ENCODE measurements at regions not wholly inside any gene's neighbourhood (a gene's known extent, or its start where the extent isn't known, plus 50 kb on each side); places are given as distances from the start of the nearest gene placed in this dataset.

DNA sequence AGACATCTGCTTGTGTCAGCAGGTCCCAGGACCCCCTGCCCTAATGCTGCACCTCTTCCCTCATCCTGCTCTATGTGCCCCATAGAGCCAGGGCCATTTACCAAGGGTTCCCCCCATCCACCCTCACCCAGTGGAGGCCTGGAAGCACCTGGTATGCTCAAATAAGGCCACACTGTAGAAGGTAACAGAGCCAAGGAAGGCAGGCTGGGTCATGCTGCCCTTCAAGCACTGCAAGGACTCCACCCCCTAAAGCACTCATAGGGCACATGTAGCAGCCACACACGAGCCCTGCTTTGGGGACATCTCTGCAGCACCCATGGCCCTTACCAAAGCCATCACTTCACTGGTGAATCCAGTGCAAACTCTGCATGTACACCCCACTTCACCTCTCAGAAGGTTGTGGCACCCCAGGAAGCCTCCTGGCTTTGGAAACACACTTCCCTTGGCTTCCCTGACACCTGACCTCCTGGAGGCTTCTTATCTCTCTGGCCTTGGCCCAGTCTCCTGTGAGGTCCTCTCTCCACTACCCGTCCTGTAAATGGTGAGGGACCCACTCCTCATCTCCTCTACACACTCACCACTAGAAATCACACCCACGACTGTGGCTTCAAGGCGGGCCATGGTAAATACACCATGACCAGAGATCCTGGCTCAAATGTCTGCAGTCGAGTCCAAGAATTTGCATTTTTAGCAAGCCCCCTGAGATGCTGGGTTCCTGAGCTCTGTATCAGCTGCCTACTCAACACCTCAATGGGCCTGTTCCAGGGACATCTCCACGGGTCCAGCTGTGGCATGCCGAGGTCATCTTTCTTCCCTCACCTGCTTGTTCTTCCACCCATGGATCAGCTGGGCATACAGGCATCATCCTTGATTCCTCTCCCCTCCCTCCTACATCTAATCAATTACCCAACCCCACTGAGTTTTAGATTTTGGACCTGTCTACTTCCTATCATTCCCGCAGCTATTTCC, 80.9 kb upstream of the DOCK9 start:
- H3K4me3 ChIP-seq (ENCODE audit: low read depth, low read length) = no peak overlapping the region
- no peak for DNase-seq (ENCODE audit: low read depth)
- TF ChIP-seq, protein P1, sequence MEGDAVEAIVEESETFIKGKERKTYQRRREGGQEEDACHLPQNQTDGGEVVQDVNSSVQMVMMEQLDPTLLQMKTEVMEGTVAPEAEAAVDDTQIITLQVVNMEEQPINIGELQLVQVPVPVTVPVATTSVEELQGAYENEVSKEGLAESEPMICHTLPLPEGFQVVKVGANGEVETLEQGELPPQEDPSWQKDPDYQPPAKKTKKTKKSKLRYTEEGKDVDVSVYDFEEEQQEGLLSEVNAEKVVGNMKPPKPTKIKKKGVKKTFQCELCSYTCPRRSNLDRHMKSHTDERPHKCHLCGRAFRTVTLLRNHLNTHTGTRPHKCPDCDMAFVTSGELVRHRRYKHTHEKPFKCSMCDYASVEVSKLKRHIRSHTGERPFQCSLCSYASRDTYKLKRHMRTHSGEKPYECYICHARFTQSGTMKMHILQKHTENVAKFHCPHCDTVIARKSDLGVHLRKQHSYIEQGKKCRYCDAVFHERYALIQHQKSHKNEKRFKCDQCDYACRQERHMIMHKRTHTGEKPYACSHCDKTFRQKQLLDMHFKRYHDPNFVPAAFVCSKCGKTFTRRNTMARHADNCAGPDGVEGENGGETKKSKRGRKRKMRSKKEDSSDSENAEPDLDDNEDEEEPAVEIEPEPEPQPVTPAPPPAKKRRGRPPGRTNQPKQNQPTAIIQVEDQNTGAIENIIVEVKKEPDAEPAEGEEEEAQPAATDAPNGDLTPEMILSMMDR (conservative IDR thresholded peaks at IDR 0.05; ENCODE audit: low read depth, low read length) = no peak

- no peak overlapping the region for H3K4me3 ChIP-seq (ENCODE audit: low read depth, low read length)
- TF ChIP-seq, protein P1 (conservative IDR thresholded peaks at IDR 0.05; ENCODE audit: low read depth, low read length) = no peak
- no peak for DNase-seq (ENCODE audit: low read depth)
Observed at GRCh38 chr13:99059498-99060075, 81.7 kb upstream of the DOCK9 start.

DNA sequence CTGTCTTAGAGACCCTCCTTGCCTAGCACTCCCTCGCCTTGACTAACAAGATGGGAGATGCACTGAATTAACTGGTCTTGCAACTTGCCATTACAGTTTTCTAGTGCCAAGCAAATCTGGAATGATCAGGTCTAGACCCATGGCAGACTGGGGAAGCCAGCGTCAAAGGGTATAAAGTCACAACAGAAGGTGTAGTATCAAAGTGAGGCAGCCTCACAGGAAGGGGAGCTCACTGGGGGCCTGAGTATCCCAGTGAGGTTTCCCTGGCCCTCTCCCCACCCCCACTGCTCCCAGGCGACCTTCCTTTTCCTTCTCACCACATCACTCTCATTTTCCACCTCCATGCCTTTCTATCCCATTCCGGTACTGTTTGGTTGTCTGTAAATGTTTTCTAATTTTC, 83.5 kb upstream of the DOCK9 start:
- TF ChIP-seq, protein P1 (conservative IDR thresholded peaks at IDR 0.05; ENCODE audit: low read depth, low read length) = no peak
- no peak overlapping the region for H3K4me3 ChIP-seq (ENCODE audit: low read depth, low read length)
- no peak for DNase-seq (ENCODE audit: low read depth)

DNA sequence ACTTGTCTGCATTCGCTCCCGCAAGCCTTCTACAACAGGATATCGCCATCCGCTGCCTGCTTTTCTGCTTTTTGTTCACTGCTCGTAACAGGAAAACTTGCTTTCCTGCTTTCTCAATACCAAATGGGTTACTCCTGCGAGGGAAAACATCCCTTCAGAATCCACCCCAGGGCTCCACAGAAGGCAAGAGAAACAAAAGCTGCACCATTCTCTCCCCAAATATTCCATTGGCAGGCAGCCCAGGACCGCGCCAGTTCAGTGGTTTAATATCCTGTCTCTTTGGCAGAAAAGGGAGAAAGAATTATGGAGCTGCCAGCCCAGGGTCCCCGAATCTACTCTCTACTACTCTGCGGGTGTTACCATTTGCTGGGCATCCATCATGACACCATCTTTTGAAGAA, 84.7 kb upstream of the DOCK9 start:
- H3K4me3 ChIP-seq (ENCODE audit: low read depth, low read length) = no peak overlapping the region
- peak; percentile 10 for DNase-seq (ENCODE audit: low read depth)
- TF ChIP-seq, protein P1 (conservative IDR thresholded peaks at IDR 0.05; ENCODE audit: low read depth, low read length) = no peak

GRCh38 chr13:99063178-99063577, 85.3 kb upstream of the DOCK9 start:
- H3K4me3 ChIP-seq (ENCODE audit: low read depth, low read length) = no peak overlapping the region
- TF ChIP-seq, protein P1 (conservative IDR thresholded peaks at IDR 0.05; ENCODE audit: low read depth, low read length) = no peak
- no peak for DNase-seq (ENCODE audit: low read depth)

DNA sequence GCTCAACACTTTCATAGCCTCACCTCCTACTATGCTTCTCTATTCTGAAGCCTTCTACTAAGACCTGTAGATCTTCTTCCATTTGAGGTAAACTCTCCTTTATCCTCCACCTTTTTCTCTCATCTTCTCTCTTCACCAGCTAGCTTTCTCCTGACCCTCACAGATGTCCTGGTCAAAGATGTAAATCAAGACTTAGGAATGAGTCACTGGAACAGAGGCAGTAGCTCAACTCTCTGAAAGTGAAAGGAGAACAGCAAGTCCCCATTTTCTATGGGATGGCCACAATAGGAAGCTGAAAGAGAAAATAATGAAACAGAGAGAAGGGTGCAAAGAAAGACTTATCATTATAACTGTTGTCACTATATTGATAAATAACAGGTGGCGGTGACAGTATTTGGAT, 86.1 kb upstream of the DOCK9 start:
- H3K4me3 ChIP-seq (ENCODE audit: low read depth, low read length) = no peak overlapping the region
- TF ChIP-seq, protein P1 (conservative IDR thresholded peaks at IDR 0.05; ENCODE audit: low read depth, low read length) = no peak
- peak; percentile 55 for DNase-seq (ENCODE audit: low read depth)

Data from choroid plexus epithelial cell (primary cell).